ENCODE measurements at regions not wholly inside any gene's neighbourhood (a gene's known extent, or its start where the extent isn't known, plus 50 kb on each side); places are given as distances from the start of the nearest gene placed in this dataset.

- TF ChIP-seq CTCF (conservative IDR thresholded peaks at IDR 0.05; ENCODE audit: low read length): no peak
- no peak overlapping the region for H3K4me3 ChIP-seq (ENCODE audit: low read length)
- DNase-seq (ENCODE audit: low read depth): no peak
These were observed 64.8 kb downstream of the PDCL3 start for GRCh38 chr2:100627330-100628300.

DNA sequence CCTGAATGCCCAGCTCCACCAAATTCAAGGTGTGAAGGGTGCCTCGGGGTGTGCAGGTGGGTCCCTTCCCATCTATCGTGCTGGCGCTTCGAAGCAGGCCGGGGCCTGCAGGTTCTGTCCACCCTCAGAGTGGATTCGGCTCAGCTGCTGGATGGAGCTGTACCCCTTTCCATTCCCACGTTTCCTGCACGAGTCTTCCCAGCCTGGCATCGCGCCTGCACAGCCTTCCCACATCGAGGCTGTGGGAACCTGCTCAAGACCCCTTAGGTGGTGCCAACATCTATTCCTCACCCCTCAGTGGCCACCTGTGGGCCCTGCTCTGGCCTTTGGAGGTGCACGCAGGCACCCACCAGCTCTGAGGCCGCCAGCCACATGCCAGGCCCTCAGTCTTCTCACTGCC, 65.7 kb downstream of the PDCL3 start:
- H3K4me3 ChIP-seq (ENCODE audit: low read length): no peak overlapping the region
- no peak for TF ChIP-seq CTCF (conservative IDR thresholded peaks at IDR 0.05; ENCODE audit: low read length)
- DNase-seq (ENCODE audit: low read depth): no peak

GRCh38 chr2:100629309-100629708, 66.5 kb downstream of the PDCL3 start:
- no peak for DNase-seq (ENCODE audit: low read depth)
- H3K4me3 ChIP-seq (ENCODE audit: low read length): no peak overlapping the region
- TF ChIP-seq CTCF (conservative IDR thresholded peaks at IDR 0.05; ENCODE audit: low read length): no peak

DNA sequence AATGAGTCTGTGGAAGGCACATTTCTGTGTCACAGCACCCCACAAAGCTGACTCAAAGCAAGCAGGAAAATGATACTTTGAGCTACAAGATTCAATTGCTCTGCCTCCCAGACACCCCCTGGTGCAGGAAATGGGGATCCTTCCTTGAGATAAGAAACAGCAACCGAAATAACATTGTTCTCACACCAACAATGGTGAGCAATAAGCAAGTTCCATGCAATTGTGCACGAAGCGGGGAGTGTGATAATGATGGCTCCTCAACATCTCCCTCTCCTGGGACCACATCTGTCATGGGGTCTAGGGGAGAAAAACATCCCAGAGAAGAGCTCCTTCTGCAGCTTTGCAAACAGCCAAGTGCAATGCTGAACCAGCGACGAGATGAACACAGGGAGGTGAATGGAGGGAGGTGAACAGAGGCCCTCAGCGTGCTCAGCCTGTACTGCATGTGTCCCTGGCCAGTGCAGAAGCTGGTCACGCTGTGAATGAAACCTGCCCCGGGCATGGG, 67.7 kb downstream of the PDCL3 start:
- no peak for DNase-seq (ENCODE audit: low read depth)
- H3K4me3 ChIP-seq (ENCODE audit: low read length): no peak overlapping the region
- no peak for TF ChIP-seq CTCF (conservative IDR thresholded peaks at IDR 0.05; ENCODE audit: low read length)

DNA sequence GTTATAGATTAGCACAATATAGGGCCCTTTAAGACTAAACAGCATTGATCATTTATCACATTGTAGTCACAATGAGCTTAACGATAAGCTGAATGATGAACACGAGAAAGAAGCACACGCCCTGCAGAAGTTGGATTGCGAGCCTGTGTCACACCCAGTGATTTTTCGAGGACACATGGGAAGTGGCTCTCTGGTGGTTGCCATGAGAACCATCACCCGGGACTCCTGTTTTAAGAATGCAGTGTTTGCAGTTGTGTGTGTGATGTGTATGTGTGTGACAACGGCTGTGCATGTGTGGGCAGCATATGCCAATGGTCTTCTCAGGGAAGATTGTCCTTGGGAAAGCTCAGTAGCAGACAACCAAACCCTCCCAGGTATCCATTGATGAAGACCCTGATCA, 69.2 kb downstream of the PDCL3 start:
- no peak overlapping the region for H3K4me3 ChIP-seq (ENCODE audit: low read length)
- DNase-seq (ENCODE audit: low read depth): no peak
- TF ChIP-seq CTCF (conservative IDR thresholded peaks at IDR 0.05; ENCODE audit: low read length): no peak

GRCh38 chr2:100632759-100633158, 70.0 kb downstream of the PDCL3 start:
- TF ChIP-seq CTCF (conservative IDR thresholded peaks at IDR 0.05; ENCODE audit: low read length): no peak
- H3K4me3 ChIP-seq (ENCODE audit: low read length): no peak overlapping the region
- no peak for DNase-seq (ENCODE audit: low read depth)
